GM21825 (cell line): ENCODE measurements at regions not wholly inside any gene's neighbourhood (a gene's known extent, or its start where the extent isn't known, plus 50 kb on each side); places are given as distances from the start of the nearest gene placed in this dataset.

ENCODE experiments used
- ATAC-seq: cut with Tn5 transposase; IDR thresholded peaks from one replicate; pipeline ENCODE4 v1.9.1; 2021; ENCODE audit warnings: mild to moderate bottlenecking, moderate library complexity; ENCODE audit not compliant: unreplicated experiment

- ATAC-seq, result no peak
Observed at GRCh38 chr20:40244286-40244685, 444.8 kb downstream of the MAFB start.

GRCh38 chr20:40241596-40242343 lies 447.3 kb downstream of the MAFB start:
- no peak for ATAC-seq

GRCh38 chr20:40238511-40238910 lies 450.5 kb downstream of the MAFB start:
- ATAC-seq, result no peak

- ATAC-seq, result no peak
Observed at GRCh38 chr20:40234593-40234992, 454.4 kb downstream of the MAFB start.

DNA sequence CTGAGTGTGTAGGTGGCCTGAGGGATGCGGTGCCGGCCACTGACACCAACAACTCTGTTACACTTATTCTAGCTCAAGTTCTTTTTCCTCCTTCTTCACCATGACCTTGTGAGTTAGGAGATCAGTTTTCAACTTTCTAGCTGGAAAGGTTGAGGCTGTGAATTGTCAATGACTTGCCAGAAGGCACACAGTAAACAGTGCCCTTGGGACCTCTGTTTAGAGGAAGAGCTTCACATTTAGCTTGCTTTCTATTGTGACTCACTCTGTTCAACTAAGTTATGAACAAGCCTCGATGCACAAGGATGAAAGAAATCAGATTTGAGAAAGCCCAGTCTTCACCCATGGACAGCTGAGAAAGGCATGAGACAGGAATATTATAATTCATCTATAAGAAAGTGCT lies 455.6 kb downstream of the MAFB start:
- ATAC-seq, result no peak

GRCh38 chr20:40232756-40233155 lies 456.3 kb downstream of the MAFB start:
- ATAC-seq, result no peak

GRCh38 chr20:40232273-40232672 lies 456.8 kb downstream of the MAFB start:
- no peak for ATAC-seq

GRCh38 chr20:40230486-40230885 lies 458.6 kb downstream of the MAFB start:
- no peak for ATAC-seq

- ATAC-seq, result no peak
Observed at GRCh38 chr20:40225596-40225995, 463.4 kb downstream of the MAFB start.

DNA sequence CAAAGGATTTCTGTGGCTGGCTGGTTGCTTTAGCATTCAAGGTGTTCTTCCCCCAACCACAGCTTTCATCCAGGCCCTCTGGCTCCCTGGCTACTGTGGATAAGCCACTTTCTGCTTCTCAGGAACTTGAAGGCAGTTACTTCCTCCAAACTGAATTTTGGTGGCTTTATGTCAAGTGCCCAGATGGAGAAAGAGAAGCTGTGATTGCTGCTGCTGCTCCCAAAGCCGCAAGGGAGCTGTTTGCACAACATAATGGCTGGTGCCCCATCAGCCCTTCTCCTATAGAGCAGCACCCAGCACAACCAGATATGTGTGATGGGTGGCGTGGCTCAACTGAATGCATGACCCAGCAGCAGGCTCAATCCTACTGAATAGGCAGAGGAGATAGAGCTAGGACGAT lies 465.2 kb downstream of the MAFB start:
- ATAC-seq, result no peak

DNA sequence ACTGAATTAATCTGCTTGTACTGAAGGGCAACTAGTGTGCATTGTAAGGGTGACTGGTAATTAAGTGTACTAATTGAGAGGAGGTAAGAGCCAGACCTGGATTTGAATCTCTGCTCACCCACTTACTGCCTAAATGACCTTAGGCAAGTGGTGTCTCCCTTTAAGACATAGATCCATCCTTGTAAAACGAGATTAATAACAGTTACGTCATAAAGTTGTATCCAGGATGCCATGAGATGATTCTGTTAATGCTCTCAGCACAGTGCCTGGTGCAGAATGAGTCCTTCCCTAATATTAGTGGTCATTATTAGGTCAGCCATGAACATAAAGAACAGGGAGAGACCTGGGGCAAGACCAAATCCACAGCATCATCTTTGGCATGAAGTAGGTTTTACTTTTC lies 470.1 kb downstream of the MAFB start:
- ATAC-seq, result no peak

- no peak for ATAC-seq
Observed at GRCh38 chr20:40218316-40218969, 470.6 kb downstream of the MAFB start.

DNA sequence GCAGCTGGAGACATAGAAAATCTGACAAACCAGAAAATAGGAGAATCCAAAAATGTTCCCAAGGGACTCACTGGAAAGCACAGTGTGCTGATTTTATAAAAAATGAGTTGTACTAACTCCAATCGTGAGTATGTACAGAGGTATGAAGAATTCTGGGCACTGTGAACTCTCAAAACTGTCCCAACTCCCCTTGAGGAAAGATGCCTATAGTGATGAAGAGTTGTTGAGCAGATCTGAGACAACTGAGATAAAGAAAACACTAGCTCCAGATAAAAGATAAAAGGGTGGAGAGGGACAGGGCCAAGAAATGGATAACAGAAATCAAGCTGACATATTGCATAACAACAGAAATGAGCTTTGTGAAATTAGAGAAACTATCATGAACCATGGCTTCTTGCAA lies 481.4 kb downstream of the MAFB start:
- ATAC-seq, result no peak

GRCh38 chr20:40205971-40206370 lies 483.1 kb downstream of the MAFB start:
- no peak for ATAC-seq

GRCh38 chr20:40203032-40203431 lies 486.0 kb downstream of the MAFB start:
- ATAC-seq, result no peak

DNA sequence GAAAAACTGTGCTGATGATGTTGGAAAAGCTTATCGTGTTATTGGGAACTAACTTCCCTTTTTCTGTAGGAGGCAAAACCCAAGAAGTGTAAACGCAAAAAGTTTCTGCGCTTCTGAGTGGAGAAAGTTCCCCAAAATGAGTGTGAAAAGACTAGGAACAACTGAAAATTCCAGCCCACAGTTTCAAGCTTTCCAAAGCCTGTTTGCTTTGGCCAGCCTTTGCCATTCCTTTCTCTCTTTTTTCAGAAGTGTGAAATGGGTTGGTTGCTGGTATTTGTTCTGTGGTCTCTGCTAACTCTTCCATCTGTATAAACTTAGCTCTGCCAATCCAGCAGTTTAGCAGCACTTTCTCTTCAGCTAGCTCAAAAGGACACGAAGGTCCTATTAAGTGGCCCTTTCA lies 491.3 kb downstream of the MAFB start:
- no peak for ATAC-seq

GRCh38 chr20:40196846-40197436 lies 492.1 kb downstream of the MAFB start:
- no peak for ATAC-seq

- no peak for ATAC-seq
Observed at GRCh38 chr20:40195742-40196141, 493.3 kb downstream of the MAFB start.

GRCh38 chr20:40192529-40192928 lies 496.5 kb downstream of the MAFB start:
- ATAC-seq, result no peak

- no peak for ATAC-seq
Observed at GRCh38 chr20:40192081-40192480, 497.0 kb downstream of the MAFB start.

DNA sequence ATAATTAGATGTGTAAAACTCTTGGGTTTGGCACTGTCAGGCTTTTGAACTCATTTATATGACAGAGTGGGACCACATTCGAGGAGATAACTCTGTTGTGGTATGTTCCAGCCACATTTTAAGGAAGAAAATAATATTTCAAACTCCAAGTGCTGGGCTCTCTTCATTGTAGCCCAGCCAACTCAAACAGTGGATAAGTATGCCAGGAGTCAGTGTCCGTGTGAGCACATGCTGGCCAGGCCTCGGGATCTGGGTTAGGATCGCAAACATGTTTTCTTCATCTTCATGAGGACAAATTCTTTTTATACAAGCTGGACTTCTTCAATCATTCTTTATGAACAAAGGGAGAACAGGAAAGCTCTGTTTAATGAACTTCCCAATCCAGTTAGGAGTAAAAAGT lies 497.5 kb downstream of the MAFB start:
- ATAC-seq, result no peak

DNA sequence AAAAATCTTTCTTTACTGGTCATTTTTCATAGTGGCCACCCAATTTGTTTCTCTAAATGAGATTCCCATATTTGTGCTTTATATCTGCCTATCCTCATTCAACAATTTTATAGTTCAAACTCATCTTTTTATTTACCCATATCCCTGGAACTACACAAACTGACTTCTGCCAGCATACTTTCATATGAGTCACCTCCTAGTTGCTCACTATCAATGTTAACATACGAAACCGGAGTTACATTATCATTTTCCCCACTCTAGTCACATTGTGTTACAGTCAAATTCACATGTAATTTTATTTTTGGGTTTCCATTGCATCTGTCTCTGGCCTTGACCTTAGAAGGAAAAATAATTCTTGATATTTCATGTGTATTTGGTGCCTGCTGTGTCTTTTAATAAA lies 499.4 kb downstream of the MAFB start:
- no peak for ATAC-seq
